Stomach (tissue), 8 donors: ENCODE measurements at regions not wholly inside any gene's neighbourhood (a gene's known extent, or its start where the extent isn't known, plus 50 kb on each side); places are given as distances from the start of the nearest gene placed in this dataset.

ENCODE experiments used
- DNase-seq, 2 donors: peaks; one replicate each; pipeline versions ENCODE4 v3.0.0 to v3.0.0-alpha.2; 2013 to 2019
- H3K27ac ChIP-seq, 5 donors: fragments of 200-600 bp in 4 of 5; sonication (generic) in 4 of 5; one replicate each; pipeline ENCODE4 v1.5.1; 2013 to 2019; ENCODE audit warnings: mild to moderate bottlenecking in 1 of 5, moderate library complexity in 1 of 5
- H3K27me3 ChIP-seq, 3 donors: fragments of 200-600 bp; sonication (generic); one replicate each; pipeline ENCODE4 v1.5.1; 2017 to 2019; ENCODE audit warnings: mixed run types in 1 of 3
- H3K36me3 ChIP-seq, 4 donors: fragments of 200-600 bp; sonication (generic); 1 replicate in 3 of 4; 2 replicates in 1 of 4; pipeline ENCODE4 v1.5.1; 2016 to 2019
- H3K4me1 ChIP-seq, 4 donors: fragments of 200-600 bp; sonication (generic); one replicate each; pipeline ENCODE4 v1.5.1; 2016 to 2019
- H3K4me3 ChIP-seq, 4 donors: fragments of 200-600 bp; sonication (generic) in 3 of 4; one replicate each; pipeline ENCODE4 v1.5.1; 2016 to 2019; ENCODE audit warnings: mild to moderate bottlenecking in 1 of 4
- H3K9me3 ChIP-seq, 4 donors: fragments of 200-600 bp; sonication (generic); one replicate each; pipeline ENCODE4 v1.5.1; 2016 to 2019
- CTCF ChIP-seq, 7 experiments: fragments of 450-650 bp in 4 of 7; fragments of 200-600 bp in 3 of 7; sonication (generic) in 3 of 7; IDR thresholded peaks; one replicate each; pipeline ENCODE4 v1.5.1; 2016 to 2019; ENCODE audit warnings: antibody characterized with exemption in 7 of 7, control low read depth in 2 of 7, mild to moderate bottlenecking in 1 of 7
- EP300 ChIP-seq: sonication (generic); formaldehyde crosslinking; IDR thresholded peaks from one replicate; pipeline ENCODE4 v1.6.1; 2017; ENCODE audit warnings: antibody characterized with exemption
- POLR2A ChIP-seq, 4 donors: fragments of 450-650 bp; IDR thresholded peaks; one replicate each; pipeline ENCODE4 v1.6.1; 2016; ENCODE audit warnings: antibody characterized with exemption in 4 of 4, control low read depth in 2 of 4, mild to moderate bottlenecking in 1 of 4, moderate library complexity in 1 of 4
- POLR2AphosphoS5 ChIP-seq, 3 donors: sonication (generic); formaldehyde crosslinking; IDR thresholded peaks; one replicate each; pipeline ENCODE4 v1.6.1; 2016; ENCODE audit warnings: antibody characterized with exemption in 3 of 3
- WGBS, 5 donors: extraction: QIAGEN DNeasy Blood & Tissue Kit in 3 of 5; methylation state at CpG; one replicate each; pipeline versions ENCODE4 v1.1.5 to v1.1.7; 2013 to 2018; 5-methylcytosine and 5-hydroxymethylcytosine counted together
- intact Hi-C: fragments of 100-400 bp; cut with DNase I; formaldehyde crosslinking; loops from one replicate; pipeline ENCODE4 v1.15.1; 2023; ENCODE audit warnings: low total_unique reads
- donor health status: healthy with polysubstance abuse.
- donor health status: Bipolar disorder and iron deficiency.
- donor health status: healthy.

DNA sequence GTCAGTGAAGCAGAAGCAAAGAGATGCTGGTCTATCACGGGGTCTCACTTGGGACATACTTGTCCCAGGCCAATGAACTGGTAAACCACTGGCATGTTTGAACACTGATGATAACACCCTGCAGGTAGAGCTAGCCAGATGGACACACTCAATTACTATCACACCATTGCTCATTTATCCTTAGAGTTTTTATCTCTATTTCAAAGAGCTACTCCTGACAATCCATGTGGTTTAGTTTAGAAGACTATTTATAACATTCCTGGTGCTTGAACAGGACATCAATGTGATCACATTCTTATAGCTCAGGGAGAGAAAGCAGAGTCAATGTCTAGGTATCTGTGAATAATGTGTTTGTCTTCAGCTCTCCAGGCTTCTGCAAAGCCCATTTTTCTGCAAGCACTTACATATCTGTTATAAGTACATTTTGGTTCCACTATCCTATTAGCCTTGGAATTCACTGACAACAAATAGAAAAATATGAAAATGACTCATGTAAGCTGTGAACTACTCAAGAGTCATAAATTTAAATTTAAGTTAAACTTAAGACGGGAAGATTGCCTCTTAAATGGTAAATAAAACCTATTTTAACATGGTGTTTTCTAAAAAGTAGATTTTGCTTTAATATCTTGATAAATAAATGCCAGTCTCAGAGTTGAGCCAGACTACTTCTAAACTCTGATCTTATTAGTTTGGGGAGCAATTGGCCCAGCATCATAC is 106.7 kb upstream of the MBL2 start:
- Histone ChIP-seq H3K4me3 (no peak overlapping the region), H3K9me3 (no peaks in the 10 kb centered on the region), H3K27ac (no peak overlapping the region), H3K27me3 (no peaks in the 10 kb centered on the region), H3K4me1 (peaks cover 0 to 6% (median 1%) of the 10 kb centered on the region in 4 donors), H3K36me3 (no peaks in the 10 kb centered on the region)
- TF ChIP-seq CTCF (IDR thresholded peaks at IDR 0.05) (no peak), EP300 (no peak), POLR2AphosphoS5 (IDR thresholded peaks at IDR 0.05) (no peak), POLR2A (IDR thresholded peaks at IDR 0.05) (no peak)
- WGBS, 5 donors = 71 to 75% (median 73%) methylated on average over 2 of the region's 2 CpGs
- intact Hi-C loops = no loop called here
- DNase-seq = no peak

DNA sequence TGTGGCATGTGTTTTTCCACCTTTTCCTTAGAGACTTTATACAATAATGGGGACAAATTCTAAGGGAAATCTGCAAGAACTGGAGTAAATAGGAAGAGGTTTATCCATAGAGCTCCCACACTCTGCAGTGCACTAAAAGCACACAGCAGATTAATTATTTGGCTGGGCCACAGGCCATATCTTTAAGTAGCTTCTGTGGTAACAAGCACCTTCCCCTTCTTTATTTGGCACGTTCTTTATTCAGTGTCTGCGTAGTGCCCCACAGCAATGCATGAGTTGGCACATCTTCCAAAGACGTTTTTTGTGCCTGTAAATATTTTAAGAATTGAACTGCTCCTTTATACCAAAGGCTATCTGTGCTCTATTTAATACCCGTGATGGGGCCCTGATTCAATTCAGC is 104.9 kb upstream of the MBL2 start:
- 12 to 31% (median 19%) methylated on average over 4 of the region's 4 CpGs for WGBS, 5 donors
- peak in 1 of 2 donors; percentile 26 for DNase-seq
- TF ChIP-seq EP300 (no peak), POLR2A (IDR thresholded peaks at IDR 0.05) (no peak), POLR2AphosphoS5 (IDR thresholded peaks at IDR 0.05) (no peak), CTCF (IDR thresholded peaks at IDR 0.05) (no peak)
- Histone ChIP-seq H3K4me1 (peaks cover 0 to 6% (median 0%) of the 10 kb centered on the region in 4 donors), H3K27me3 (no peaks in the 10 kb centered on the region), H3K4me3 (no peak overlapping the region), H3K9me3 (no peaks in the 10 kb centered on the region), H3K36me3 (no peaks in the 10 kb centered on the region), H3K27ac (no peak overlapping the region)
- intact Hi-C loops = no loop called here

GRCh38 chr10:52875336-52875735 is 102.8 kb upstream of the MBL2 start:
- H3K27me3 ChIP-seq = no peaks in the 10 kb centered on the region
- intact Hi-C loops = no loop called here
- H3K27ac ChIP-seq = no peak overlapping the region
- 30 to 73% (median 46%) methylated on average over 2 of the region's 2 CpGs for WGBS, 5 donors
- no peak overlapping the region for H3K4me3 ChIP-seq
- H3K4me1 ChIP-seq = peaks cover 0 to 6% (median 0%) of the 10 kb centered on the region in 4 donors
- no peak for DNase-seq
- no peaks in the 10 kb centered on the region for H3K36me3 ChIP-seq
- TF ChIP-seq POLR2AphosphoS5 (IDR thresholded peaks at IDR 0.05) (no peak), EP300 (no peak), CTCF (IDR thresholded peaks at IDR 0.05) (no peak), POLR2A (IDR thresholded peaks at IDR 0.05) (no peak)
- no peaks in the 10 kb centered on the region for H3K9me3 ChIP-seq

GRCh38 chr10:52874581-52874980 is 102.0 kb upstream of the MBL2 start:
- H3K27ac ChIP-seq = no peak overlapping the region
- intact Hi-C loops = no loop called here

More at GRCh38 chr10:52874581-52874980, 102.0 kb upstream of the MBL2 start:
- Histone ChIP-seq H3K36me3 (no peaks in the 10 kb centered on the region), H3K4me1 (peaks cover 0 to 6% (median 0%) of the 10 kb centered on the region in 4 donors), H3K27me3 (no peaks in the 10 kb centered on the region), H3K9me3 (no peaks in the 10 kb centered on the region), H3K4me3 (no peak overlapping the region)
- no peak for TF ChIP-seq EP300
- TF ChIP-seq POLR2AphosphoS5 (IDR thresholded peaks at IDR 0.05) = no peak
- TF ChIP-seq POLR2A (IDR thresholded peaks at IDR 0.05) = no peak
- no peak for TF ChIP-seq CTCF (IDR thresholded peaks at IDR 0.05)
- DNase-seq = no peak
- WGBS, 5 donors = 72 to 99% (median 92%) methylated on average over 4 of the region's 4 CpGs
